B cell (primary cell): ENCODE measurements at regions not wholly inside any gene's neighbourhood (a gene's known extent, or its start where the extent isn't known, plus 50 kb on each side); places are given as distances from the start of the nearest gene placed in this dataset.

Source experiments
- ATAC-seq: fragments of 200-7000 bp; cut with Tn5 transposase; one replicate; pipeline ENCODE4 v1.10.0; 2021; ENCODE audit warnings: low read depth, mild to moderate bottlenecking, moderate number of reproducible peaks, moderate library complexity
- CTCF ChIA-PET: fragments of 350-600 bp; sonication (Branson Sonifier 250); formaldehyde crosslinking; loops from one replicate; lab custom pipeline; 2021; ENCODE audit warnings: antibody characterized with exemption, inconsistent platforms; lab: Charles Lee
- POLR2A ChIA-PET: fragments of 350-600 bp; sonication (Branson Sonifier 250); formaldehyde crosslinking; loops from one replicate; lab custom pipeline; 2021; ENCODE audit warnings: antibody characterized with exemption; lab: Charles Lee
- DNase-seq: peaks from one replicate; pipeline ENCODE4 v3.0.0; 2013
- H2AFZ ChIP-seq: 2 replicates; pipeline ENCODE4 v1.6.1; 2012; ENCODE audit warnings: mild to moderate bottlenecking, low read depth, low read length; ENCODE audit not compliant: insufficient read depth, poor library complexity, severe bottlenecking
- H3K27ac ChIP-seq, 2 donors: 1 replicate in 1 of 2; 2 replicates in 1 of 2; pipeline ENCODE4 v1.5.1; 2012 to 2013; ENCODE audit warnings: low read length in 2 of 2, mild to moderate bottlenecking in 2 of 2, moderate library complexity in 1 of 2
- H3K27me3 ChIP-seq, 4 experiments: fragments of 200-600 bp in 1 of 4; sonication (generic) in 1 of 4; replicated peaks in 1 of 4; 1 replicate in 2 of 4; 2 replicates in 2 of 4; pipeline versions ENCODE4 v1.6.1 to v1.7.0; 2013 to 2016; ENCODE audit warnings: low read length in 3 of 4, mild to moderate bottlenecking in 2 of 4, mixed read lengths in 1 of 4, moderate library complexity in 1 of 4; ENCODE audit not compliant: insufficient read depth in 4 of 4, control insufficient read depth in 3 of 4; ENCODE audit errors: control extremely low read depth in 1 of 4
- H3K36me3 ChIP-seq, 2 experiments: replicated peaks in 1 of 2; 1 replicate in 1 of 2; 2 replicates in 1 of 2; pipeline versions ENCODE4 v1.6.1 to v1.7.1; 2013; ENCODE audit warnings: low read length in 1 of 2; ENCODE audit not compliant: insufficient read depth in 2 of 2, control insufficient read depth in 1 of 2; ENCODE audit errors: control extremely low read depth in 1 of 2, extremely low read depth in 1 of 2
- H3K4me1 ChIP-seq, 2 donors: fragments of 200-600 bp in 1 of 2; sonication (generic) in 1 of 2; 1 replicate in 1 of 2; 2 replicates in 1 of 2; pipeline versions ENCODE4 v1.5.1 to v1.6.1; 2013 to 2017; ENCODE audit warnings: low read length in 2 of 2; ENCODE audit not compliant: control insufficient read depth in 2 of 2, insufficient read depth in 2 of 2
- H3K4me2 ChIP-seq: replicated peaks from 2 replicates; pipeline ENCODE3; 2012; ENCODE audit warnings: mild to moderate bottlenecking, low read depth, low read length; ENCODE audit not compliant: poor library complexity, severe bottlenecking
- H3K4me3 ChIP-seq, 5 experiments: fragments of 200-600 bp in 1 of 5; sonication (generic) in 1 of 5; 1 replicate in 3 of 5; 2 replicates in 2 of 5; pipeline versions ENCODE4 v1.5.1 to v1.7.0; 2011 to 2016; ENCODE audit warnings: low read length in 4 of 5, mild to moderate bottlenecking in 4 of 5, low read depth in 2 of 5, control low read depth in 1 of 5, moderate library complexity in 1 of 5; ENCODE audit not compliant: insufficient read depth in 1 of 5; ENCODE audit errors: control extremely low read depth in 1 of 5, extremely low read depth in 1 of 5
- H3K79me2 ChIP-seq: fragments of 200-600 bp; sonication (generic); one replicate; pipeline ENCODE4 v1.6.0; 2016; ENCODE audit warnings: low read length; ENCODE audit not compliant: control insufficient read depth, insufficient read depth
- H3K9ac ChIP-seq: fragments of 200-600 bp; sonication (generic); 2 replicates; pipeline ENCODE4 v1.6.1; 2017; ENCODE audit warnings: mild to moderate bottlenecking, low read length, moderate library complexity
- H3K9me3 ChIP-seq, 3 donors: one replicate each; pipeline versions ENCODE4 v1.6.1 to v1.7.1; 2013; ENCODE audit warnings: low read length in 2 of 3; ENCODE audit not compliant: control insufficient read depth in 2 of 3, insufficient read depth in 1 of 3; ENCODE audit errors: control extremely low read depth in 1 of 3
- H4K20me1 ChIP-seq: 2 replicates; pipeline ENCODE4 v1.6.0; 2012; ENCODE audit warnings: mild to moderate bottlenecking, low read length; ENCODE audit not compliant: insufficient read depth, control insufficient read depth, poor library complexity, severe bottlenecking
- H3K27ac Mint-ChIP-seq: one replicate; pipeline ENCODE4 v1.8.0; 2021; ENCODE audit warnings: mixed read lengths
- H3K27me3 Mint-ChIP-seq: one replicate; pipeline ENCODE4 v1.8.0; 2021; ENCODE audit warnings: mixed read lengths
- H3K4me1 Mint-ChIP-seq: one replicate; pipeline ENCODE4 v1.8.0; 2021; ENCODE audit warnings: mixed read lengths
- H3K4me3 Mint-ChIP-seq: one replicate; pipeline ENCODE4 v1.8.0; 2021; ENCODE audit warnings: mixed read lengths
- H3K9me3 Mint-ChIP-seq: one replicate; pipeline ENCODE4 v1.8.0; 2022; ENCODE audit warnings: mixed read lengths; ENCODE audit not compliant: insufficient read depth
- EZH2 ChIP-seq: IDR thresholded peaks from 2 replicates; pipeline ENCODE4 v1.6.1; 2012; ENCODE audit warnings: borderline replicate concordance, low read depth, mild to moderate bottlenecking, moderate library complexity, low read length; ENCODE audit not compliant: insufficient read depth, poor library complexity, severe bottlenecking
- WGBS: methylation state at CpG from one replicate; pipeline ENCODE4 v1.1.5; 2013; ENCODE audit warnings: missing lambda C conversion rate; ENCODE audit not compliant: insufficient coverage; 5-methylcytosine and 5-hydroxymethylcytosine counted together
- intact Hi-C: fragments of 100-400 bp; cut with micrococcal nuclease; formaldehyde crosslinking; loops from one replicate; pipeline ENCODE4 v1.10.0; 2022
- TF ChIP-seq, protein P1 (sequence below): fragments of 200-600 bp; IDR thresholded peaks from one replicate; pipeline ENCODE4 v1.8.0; 2022; ENCODE audit warnings: antibody characterized with exemption, mild to moderate bottlenecking

DNA sequence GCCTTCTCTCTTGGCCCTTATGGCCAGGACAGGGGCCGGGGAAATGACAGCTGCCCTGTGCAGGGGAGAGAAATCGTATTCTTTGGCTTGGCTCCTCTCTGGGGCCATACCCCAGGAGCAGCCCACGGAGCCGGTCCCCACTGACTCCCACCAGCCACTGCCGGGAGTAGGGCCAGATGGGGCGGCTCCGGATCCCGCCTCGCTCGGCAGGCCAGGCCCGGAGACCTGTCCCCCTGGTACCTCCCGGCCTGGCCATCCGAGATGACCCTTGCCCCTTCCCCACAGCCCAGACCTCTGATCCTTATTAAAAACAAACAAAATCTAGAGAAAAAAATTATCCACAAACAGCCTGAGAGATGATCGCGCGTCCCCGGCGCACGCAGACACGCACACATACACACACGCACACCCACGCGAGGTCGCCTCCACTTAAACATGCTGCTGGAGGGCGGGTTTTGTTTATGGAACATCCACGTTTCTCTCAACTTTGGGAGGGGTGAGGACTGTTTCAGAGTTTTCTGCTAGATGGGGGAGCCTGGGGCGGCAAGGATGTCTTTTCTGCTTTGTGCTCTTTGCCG, 59.1 kb downstream of the IGLL1 start:
- Mint-ChIP-seq H3K4me1 (peaks cover 4% of the 10 kb centered on the region), H3K9me3 (no peaks in the 10 kb centered on the region), H3K27me3 (peaks cover 36% of the 10 kb centered on the region), H3K4me3 (peak overlapping the region; percentile 82), H3K27ac (peak overlapping the region; percentile 32)
- no peak overlapping the region for H3K27ac ChIP-seq
- DNase-seq = no peak
- H3K4me2 ChIP-seq = peak overlapping the region; percentile 98
- H3K4me3 ChIP-seq = peak overlapping the region in 3 of 5 experiments; percentile 43 to 55 (median 52)
- peaks cover 0 to 54% (median 12%) of the 10 kb centered on the region in 4 experiments for H3K27me3 ChIP-seq
- no peaks in the 10 kb centered on the region for H3K79me2 ChIP-seq
- no peaks in the 10 kb centered on the region for H3K36me3 ChIP-seq
- peak overlapping the region; percentile 63 for H3K9ac ChIP-seq
- ChIA-PET POLR2A (no interaction called here), CTCF (no interaction called here)
- H4K20me1 ChIP-seq = no peaks in the 10 kb centered on the region
- intact Hi-C loops = no loop called here
- H3K4me1 ChIP-seq = peaks cover 13 to 15% of the 10 kb centered on the region in 2 donors
- peak overlapping the region; percentile 44 for H2AFZ ChIP-seq
- TF ChIP-seq, protein P1, sequence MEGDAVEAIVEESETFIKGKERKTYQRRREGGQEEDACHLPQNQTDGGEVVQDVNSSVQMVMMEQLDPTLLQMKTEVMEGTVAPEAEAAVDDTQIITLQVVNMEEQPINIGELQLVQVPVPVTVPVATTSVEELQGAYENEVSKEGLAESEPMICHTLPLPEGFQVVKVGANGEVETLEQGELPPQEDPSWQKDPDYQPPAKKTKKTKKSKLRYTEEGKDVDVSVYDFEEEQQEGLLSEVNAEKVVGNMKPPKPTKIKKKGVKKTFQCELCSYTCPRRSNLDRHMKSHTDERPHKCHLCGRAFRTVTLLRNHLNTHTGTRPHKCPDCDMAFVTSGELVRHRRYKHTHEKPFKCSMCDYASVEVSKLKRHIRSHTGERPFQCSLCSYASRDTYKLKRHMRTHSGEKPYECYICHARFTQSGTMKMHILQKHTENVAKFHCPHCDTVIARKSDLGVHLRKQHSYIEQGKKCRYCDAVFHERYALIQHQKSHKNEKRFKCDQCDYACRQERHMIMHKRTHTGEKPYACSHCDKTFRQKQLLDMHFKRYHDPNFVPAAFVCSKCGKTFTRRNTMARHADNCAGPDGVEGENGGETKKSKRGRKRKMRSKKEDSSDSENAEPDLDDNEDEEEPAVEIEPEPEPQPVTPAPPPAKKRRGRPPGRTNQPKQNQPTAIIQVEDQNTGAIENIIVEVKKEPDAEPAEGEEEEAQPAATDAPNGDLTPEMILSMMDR = no peak
- no peak for TF ChIP-seq EZH2
- H3K9me3 ChIP-seq = no peaks in the 10 kb centered on the region
- no peak for ATAC-seq
- WGBS = 89% methylated on average over 18 of the region's 28 CpGs

DNA sequence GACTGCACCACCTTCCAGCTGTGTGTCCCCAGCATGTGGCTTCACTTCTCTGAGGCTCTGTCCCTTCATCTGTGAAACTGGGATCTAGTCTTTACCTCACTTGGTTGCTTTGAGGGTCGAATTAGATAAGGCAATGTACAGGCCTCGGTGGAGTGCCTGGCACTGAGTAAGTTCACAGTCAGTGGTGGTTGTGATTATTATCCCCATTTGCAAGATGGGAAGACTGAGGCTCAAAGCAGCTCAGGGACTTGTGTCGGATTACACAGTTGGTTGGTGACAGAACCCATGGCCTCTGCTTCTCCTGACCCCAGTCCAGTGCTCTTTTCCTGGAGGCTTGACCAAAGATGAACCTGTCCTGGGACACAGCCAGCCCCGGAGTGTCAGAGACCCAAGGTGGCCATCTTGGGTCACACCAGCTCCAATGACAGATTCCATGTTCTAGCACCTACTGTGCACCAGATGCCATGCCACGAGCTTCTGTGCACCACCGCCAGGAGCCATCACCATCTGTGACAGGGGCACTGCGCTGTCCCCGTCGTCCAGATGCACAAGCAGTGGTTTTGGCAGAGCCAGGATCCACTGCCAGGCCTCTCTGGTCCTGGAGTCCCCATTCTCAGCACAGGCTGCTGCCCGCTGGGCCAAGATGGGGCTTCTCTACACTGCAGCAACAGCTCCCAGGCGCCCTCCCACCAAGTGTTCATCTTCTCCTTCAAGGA, 60.5 kb downstream of the IGLL1 start:
- ATAC-seq (no peak), DNase-seq (no peak)
- no peaks in the 10 kb centered on the region for H3K9me3 ChIP-seq
- no peaks in the 10 kb centered on the region for H3K9me3 Mint-ChIP-seq
- H3K4me1 Mint-ChIP-seq = peaks cover 4% of the 10 kb centered on the region
- H3K27ac ChIP-seq = no peak overlapping the region
- H3K36me3 ChIP-seq = no peaks in the 10 kb centered on the region
- H3K79me2 ChIP-seq = no peaks in the 10 kb centered on the region
- POLR2A ChIA-PET = no interaction called here
- no peaks in the 10 kb centered on the region for H4K20me1 ChIP-seq
- H3K4me3 Mint-ChIP-seq = no peak overlapping the region
- no peak overlapping the region for H2AFZ ChIP-seq
- H3K4me1 ChIP-seq = peaks cover 13 to 15% of the 10 kb centered on the region in 2 donors
- no peak overlapping the region for H3K4me3 ChIP-seq
- TF ChIP-seq, protein P1 = no peak
- no peak for TF ChIP-seq EZH2
- 97% methylated on average over 11 of the region's 11 CpGs for WGBS
- peaks cover 28% of the 10 kb centered on the region for H3K27me3 Mint-ChIP-seq
- CTCF ChIA-PET = no interaction called here
- no peak overlapping the region for H3K9ac ChIP-seq
- H3K4me2 ChIP-seq = no peak overlapping the region
- peaks cover 0 to 54% (median 12%) of the 10 kb centered on the region in 4 experiments for H3K27me3 ChIP-seq
- H3K27ac Mint-ChIP-seq = peak overlapping the region; percentile 68
- intact Hi-C loops = no loop called here
